ENCODE measurements at regions not wholly inside any gene's neighbourhood (a gene's known extent, or its start where the extent isn't known, plus 50 kb on each side); places are given as distances from the start of the nearest gene placed in this dataset.
A peak's percentile ranks its signal among the peaks of the same experiment; 100 is the strongest.

DNA sequence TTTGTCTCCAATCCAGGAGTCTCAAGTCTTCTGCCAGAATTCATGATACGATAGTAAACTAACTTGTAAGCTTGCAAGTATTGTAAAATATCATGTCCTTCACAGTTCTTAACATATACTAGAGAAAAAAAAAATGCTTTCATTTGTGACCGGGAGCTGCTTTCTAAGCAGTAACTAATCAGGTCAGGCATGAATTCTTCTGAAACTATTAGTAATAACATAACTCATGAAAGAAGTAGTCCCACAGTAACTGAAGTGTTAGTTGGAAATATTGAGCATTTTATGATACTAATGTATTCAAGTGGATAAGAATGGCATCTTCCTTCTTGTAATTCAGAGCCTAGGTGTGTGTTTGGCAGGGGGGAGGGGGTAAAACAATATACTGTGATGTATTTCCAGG is 665.6 kb downstream of the DNAJB9 start:
- H3K4me3 ChIP-seq (ENCODE audit: low read depth, low read length), result no peak overlapping the region
- TF ChIP-seq, protein P1, sequence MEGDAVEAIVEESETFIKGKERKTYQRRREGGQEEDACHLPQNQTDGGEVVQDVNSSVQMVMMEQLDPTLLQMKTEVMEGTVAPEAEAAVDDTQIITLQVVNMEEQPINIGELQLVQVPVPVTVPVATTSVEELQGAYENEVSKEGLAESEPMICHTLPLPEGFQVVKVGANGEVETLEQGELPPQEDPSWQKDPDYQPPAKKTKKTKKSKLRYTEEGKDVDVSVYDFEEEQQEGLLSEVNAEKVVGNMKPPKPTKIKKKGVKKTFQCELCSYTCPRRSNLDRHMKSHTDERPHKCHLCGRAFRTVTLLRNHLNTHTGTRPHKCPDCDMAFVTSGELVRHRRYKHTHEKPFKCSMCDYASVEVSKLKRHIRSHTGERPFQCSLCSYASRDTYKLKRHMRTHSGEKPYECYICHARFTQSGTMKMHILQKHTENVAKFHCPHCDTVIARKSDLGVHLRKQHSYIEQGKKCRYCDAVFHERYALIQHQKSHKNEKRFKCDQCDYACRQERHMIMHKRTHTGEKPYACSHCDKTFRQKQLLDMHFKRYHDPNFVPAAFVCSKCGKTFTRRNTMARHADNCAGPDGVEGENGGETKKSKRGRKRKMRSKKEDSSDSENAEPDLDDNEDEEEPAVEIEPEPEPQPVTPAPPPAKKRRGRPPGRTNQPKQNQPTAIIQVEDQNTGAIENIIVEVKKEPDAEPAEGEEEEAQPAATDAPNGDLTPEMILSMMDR (conservative IDR thresholded peaks at IDR 0.05; ENCODE audit: low read depth, low read length), result no peak
- DNase-seq (ENCODE audit: low read depth), result no peak

DNA sequence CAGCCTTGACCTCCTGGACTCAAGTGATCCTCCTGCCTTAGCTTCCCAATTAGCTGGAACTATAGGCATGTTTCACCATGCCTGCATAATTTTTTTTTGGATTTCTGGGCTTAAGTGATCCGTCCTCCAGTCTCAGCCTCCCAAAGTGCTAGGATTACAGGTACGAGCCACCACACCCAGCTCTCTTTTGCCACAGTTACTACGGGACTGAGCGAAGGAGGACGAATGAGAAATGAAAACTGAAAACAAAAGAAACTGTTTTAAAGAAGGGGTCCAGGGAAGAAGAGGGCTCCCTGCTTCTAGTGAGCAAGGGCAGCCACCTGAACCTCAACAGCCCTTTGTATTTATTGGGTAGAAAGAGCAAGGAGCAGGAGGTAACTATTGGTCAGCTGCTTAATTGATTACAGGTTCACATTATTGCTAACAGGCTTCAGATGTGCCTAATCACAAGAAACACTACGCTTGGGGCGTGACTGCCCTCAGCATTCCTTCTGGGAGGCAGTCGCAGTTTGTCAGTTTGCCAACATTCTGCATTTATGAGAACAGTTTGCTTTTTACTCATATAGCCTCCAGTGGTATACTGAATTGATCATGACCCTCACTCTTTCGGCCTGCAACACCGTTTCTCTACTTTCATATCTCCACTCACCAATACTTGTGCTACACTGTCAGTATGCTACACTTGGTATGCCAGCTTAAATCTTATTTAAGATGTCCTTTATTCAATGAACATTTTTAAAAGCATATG is 676.8 kb downstream of the DNAJB9 start:
- TF ChIP-seq, protein P1 (conservative IDR thresholded peaks at IDR 0.05; ENCODE audit: low read depth, low read length), result no peak
- DNase-seq (ENCODE audit: low read depth), result peak; percentile 2

DNA sequence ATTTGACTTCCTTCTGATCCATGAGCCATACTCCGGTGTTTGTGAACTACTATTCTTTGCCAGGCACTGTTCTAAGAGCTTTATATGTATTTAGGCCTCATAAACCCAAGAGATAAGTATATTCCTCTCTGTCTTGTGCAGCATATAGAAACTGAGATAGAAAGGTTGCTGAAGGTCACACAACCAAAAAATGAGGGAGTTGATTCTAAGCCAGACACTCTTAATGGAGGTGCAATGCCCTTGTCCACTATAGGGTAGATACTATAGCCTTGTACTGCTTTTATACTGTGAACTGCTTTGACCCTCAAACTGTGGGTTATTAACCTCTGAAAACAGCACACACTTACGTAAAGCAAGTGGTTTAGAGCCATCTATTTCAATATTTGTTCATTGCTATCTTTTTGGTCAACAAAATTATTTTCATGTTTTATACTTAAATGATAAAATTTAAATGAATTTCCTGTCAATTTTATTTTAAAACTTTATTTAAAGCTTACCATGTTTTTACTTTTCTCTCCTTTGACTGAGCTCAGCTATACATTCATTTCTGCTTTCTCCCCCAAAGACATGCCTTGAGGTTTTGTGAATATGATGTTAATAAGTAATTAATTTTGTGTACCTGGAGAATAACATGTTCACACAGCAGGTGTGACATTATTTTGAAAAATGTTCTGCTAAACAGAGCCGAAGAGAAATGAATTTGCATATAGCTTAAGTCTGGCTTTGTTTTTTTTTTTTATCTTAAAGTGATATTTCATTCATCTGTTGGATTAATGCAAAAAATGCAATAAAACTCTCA is 687.3 kb downstream of the DNAJB9 start:
- DNase-seq (ENCODE audit: low read depth), result no peak
- H3K4me3 ChIP-seq (ENCODE audit: low read depth, low read length), result no peak overlapping the region
- TF ChIP-seq, protein P1 (conservative IDR thresholded peaks at IDR 0.05; ENCODE audit: low read depth, low read length), result no peak

More for the DNA sequence above, 676.8 kb downstream of the DNAJB9 start:
- H3K4me3 ChIP-seq (ENCODE audit: low read depth, low read length), result no peak overlapping the region

GRCh38 chr7:109259151-109259550 is 689.5 kb downstream of the DNAJB9 start:
- no peak overlapping the region for H3K4me3 ChIP-seq (ENCODE audit: low read depth, low read length)
- DNase-seq (ENCODE audit: low read depth), result no peak
- TF ChIP-seq, protein P1 (conservative IDR thresholded peaks at IDR 0.05; ENCODE audit: low read depth, low read length), result no peak

GRCh38 chr7:109261781-109262180 is 692.1 kb downstream of the DNAJB9 start:
- DNase-seq (ENCODE audit: low read depth), result no peak
- TF ChIP-seq, protein P1 (conservative IDR thresholded peaks at IDR 0.05; ENCODE audit: low read depth, low read length), result no peak
- H3K4me3 ChIP-seq (ENCODE audit: low read depth, low read length), result no peak overlapping the region

- TF ChIP-seq, protein P1 (conservative IDR thresholded peaks at IDR 0.05; ENCODE audit: low read depth, low read length), result no peak
- H3K4me3 ChIP-seq (ENCODE audit: low read depth, low read length), result no peak overlapping the region
- DNase-seq (ENCODE audit: low read depth), result no peak
Measured at GRCh38 chr7:109266610-109267009, 696.9 kb downstream of the DNAJB9 start.
